Upper lobe of right lung (tissue), 1 donor: ENCODE measurements at regions not wholly inside any gene's neighbourhood (a gene's known extent, or its start where the extent isn't known, plus 50 kb on each side); places are given as distances from the start of the nearest gene placed in this dataset.

Source experiments
- ATAC-seq: fragments of 200-7000 bp; cut with Tn5 transposase; one replicate; pipeline ENCODE4 v1.9.1; 2020; ENCODE audit warnings: mild to moderate bottlenecking, moderate library complexity
- DNase-seq: peaks from one replicate; pipeline ENCODE4 v3.0.0-alpha.2; 2020
- H3K27ac ChIP-seq: fragments of 200-600 bp; one replicate; pipeline ENCODE4 v1.8.0; 2022
- H3K27me3 ChIP-seq: fragments of 200-600 bp; one replicate; pipeline ENCODE4 v1.8.0; 2022; ENCODE audit warnings: mild to moderate bottlenecking
- H3K36me3 ChIP-seq: fragments of 200-600 bp; one replicate; pipeline ENCODE4 v1.8.0; 2022
- H3K4me1 ChIP-seq: fragments of 200-600 bp; one replicate; pipeline ENCODE4 v1.8.0; 2022
- H3K4me3 ChIP-seq: fragments of 200-600 bp; one replicate; pipeline ENCODE4 v1.8.0; 2022; ENCODE audit warnings: mild to moderate bottlenecking
- H3K9me3 ChIP-seq: fragments of 200-600 bp; one replicate; pipeline ENCODE4 v1.8.0; 2022
- intact Hi-C: fragments of 100-400 bp; cut with DNase I; formaldehyde crosslinking; loops from one replicate; pipeline ENCODE4 v1.11.0; 2022
- TF ChIP-seq, protein P1 (sequence below): fragments of 200-600 bp; IDR thresholded peaks from one replicate; pipeline ENCODE4 v1.8.0; 2022; ENCODE audit warnings: antibody characterized with exemption
- donor health status: DM: no; HTN: yes; CAD: no; lungs with severe emphysema.

DNA sequence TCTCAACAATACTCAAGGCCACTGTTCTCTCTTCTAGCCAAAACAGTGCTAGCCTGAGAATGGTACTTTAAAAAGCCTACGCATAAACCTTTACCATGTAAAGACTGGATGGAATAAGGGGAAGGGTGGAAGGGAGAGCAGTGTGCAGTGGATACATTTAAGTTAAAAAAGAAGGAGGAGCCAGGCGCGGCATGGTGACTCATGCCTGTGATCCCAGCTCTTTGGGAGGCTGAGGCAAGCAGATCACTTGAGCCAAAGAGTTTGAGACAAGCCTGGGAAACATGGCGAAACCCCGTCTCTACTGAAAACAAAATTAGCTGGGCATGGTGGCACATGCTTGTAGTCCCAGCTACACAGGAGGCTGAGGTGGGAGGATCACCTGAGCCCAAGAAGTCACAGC lies 127.7 kb upstream of the KIF2A start:
- H3K4me1 ChIP-seq: no peaks in the 10 kb centered on the region
- no peaks in the 10 kb centered on the region for H3K9me3 ChIP-seq
- DNase-seq (no peak), ATAC-seq (no peak)
- intact Hi-C loops: no loop called here
- H3K27me3 ChIP-seq: no peaks in the 10 kb centered on the region
- no peak overlapping the region for H3K4me3 ChIP-seq
- TF ChIP-seq, protein P1, sequence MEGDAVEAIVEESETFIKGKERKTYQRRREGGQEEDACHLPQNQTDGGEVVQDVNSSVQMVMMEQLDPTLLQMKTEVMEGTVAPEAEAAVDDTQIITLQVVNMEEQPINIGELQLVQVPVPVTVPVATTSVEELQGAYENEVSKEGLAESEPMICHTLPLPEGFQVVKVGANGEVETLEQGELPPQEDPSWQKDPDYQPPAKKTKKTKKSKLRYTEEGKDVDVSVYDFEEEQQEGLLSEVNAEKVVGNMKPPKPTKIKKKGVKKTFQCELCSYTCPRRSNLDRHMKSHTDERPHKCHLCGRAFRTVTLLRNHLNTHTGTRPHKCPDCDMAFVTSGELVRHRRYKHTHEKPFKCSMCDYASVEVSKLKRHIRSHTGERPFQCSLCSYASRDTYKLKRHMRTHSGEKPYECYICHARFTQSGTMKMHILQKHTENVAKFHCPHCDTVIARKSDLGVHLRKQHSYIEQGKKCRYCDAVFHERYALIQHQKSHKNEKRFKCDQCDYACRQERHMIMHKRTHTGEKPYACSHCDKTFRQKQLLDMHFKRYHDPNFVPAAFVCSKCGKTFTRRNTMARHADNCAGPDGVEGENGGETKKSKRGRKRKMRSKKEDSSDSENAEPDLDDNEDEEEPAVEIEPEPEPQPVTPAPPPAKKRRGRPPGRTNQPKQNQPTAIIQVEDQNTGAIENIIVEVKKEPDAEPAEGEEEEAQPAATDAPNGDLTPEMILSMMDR: no peak
- H3K27ac ChIP-seq: no peak overlapping the region
- no peaks in the 10 kb centered on the region for H3K36me3 ChIP-seq

DNA sequence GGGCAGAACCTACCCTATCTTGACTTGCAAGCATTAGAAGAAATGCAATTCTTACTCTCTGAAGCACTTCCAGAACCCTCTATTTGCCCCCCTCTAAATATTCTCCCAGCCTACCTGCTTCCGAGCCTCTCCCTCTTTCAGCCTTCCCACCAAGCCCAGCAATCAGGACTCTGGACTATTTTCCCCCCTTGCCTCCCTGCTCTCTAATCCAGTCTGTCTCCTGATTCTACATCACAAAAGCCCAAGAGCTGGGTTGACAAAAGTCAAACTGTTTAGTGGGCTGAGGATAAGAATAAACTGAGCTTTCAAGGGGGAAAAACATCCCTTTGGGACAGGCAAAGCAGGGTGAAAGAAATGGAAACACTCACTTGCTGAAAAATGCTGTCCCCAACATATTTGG lies 123.2 kb upstream of the KIF2A start:
- DNase-seq: no peak
- no peak for ATAC-seq
- no peak overlapping the region for H3K4me3 ChIP-seq
- H3K27me3 ChIP-seq: no peaks in the 10 kb centered on the region
- H3K27ac ChIP-seq: no peak overlapping the region
- intact Hi-C loops: no loop called here
- H3K9me3 ChIP-seq: no peaks in the 10 kb centered on the region
- no peaks in the 10 kb centered on the region for H3K36me3 ChIP-seq
- H3K4me1 ChIP-seq: no peaks in the 10 kb centered on the region
- TF ChIP-seq, protein P1: no peak

DNA sequence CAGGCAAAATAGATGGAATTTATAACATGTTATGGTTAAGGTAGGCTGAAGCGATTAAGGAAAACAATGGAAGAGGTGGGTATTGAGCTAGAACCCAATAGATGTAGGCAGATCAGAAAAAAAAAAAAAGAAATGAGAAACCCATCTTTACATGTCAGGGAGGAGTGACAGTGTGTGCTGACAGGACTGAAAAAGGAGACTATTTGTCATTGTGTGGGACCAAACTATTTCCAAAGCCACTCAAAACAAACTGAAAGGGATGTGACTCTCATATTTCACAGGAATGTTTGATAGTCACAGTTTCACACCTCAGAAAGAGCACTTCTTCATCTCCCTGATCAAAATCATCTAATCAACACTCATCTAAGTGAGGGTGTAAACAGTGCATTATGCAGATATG lies 122.3 kb upstream of the KIF2A start:
- Histone ChIP-seq H3K27me3 (no peaks in the 10 kb centered on the region), H3K36me3 (no peaks in the 10 kb centered on the region), H3K4me1 (no peaks in the 10 kb centered on the region), H3K9me3 (no peaks in the 10 kb centered on the region), H3K27ac (no peak overlapping the region), H3K4me3 (no peak overlapping the region)
- DNase-seq: no peak
- TF ChIP-seq, protein P1: no peak
- intact Hi-C loops: no loop called here
- ATAC-seq: no peak

DNA sequence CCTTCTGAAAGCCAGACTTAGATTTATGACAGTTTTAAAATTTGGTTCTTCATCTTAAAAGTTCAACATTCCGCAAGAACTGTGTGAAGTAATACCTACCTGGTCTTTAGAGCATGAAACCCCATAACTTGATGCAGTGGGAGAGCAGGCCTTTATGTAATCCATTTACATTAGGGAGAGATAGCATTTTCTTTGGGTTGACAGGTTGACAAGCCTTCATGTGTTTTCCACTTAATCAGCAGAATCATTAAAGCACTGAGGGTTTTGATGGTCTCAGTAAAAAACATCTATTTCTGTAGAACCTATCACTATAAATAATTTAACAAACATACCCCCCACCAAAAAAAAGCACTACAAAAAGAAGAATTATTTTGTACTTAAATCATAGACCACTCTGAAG lies 121.6 kb upstream of the KIF2A start:
- intact Hi-C loops: no loop called here
- H3K27ac ChIP-seq: no peak overlapping the region
- no peak overlapping the region for H3K4me3 ChIP-seq
- H3K9me3 ChIP-seq: no peaks in the 10 kb centered on the region
- no peak for DNase-seq
- ATAC-seq: no peak
- no peaks in the 10 kb centered on the region for H3K27me3 ChIP-seq
- H3K4me1 ChIP-seq: no peaks in the 10 kb centered on the region
- H3K36me3 ChIP-seq: no peaks in the 10 kb centered on the region
- TF ChIP-seq, protein P1: no peak

DNA sequence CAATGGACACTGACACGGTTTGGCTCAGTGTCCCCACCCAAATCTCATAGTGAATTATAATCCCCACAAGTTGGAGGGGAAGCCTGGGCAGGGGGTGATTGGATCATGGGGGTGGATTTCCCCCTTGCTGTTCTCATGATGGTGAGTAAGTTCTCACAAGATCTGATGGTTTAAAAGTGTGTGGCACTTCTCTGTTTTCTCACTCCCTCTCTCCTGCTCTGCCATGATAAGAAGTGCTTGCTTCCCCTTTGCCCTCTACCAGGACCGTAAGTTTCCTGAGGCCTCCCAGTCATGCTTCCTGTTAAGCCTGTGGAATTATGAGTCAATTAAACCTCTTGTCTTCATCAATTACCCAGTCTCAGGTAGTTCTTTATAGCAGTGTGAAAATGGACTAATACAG lies 115.8 kb upstream of the KIF2A start:
- DNase-seq (no peak), ATAC-seq (no peak)
- intact Hi-C loops: no loop called here
- H3K9me3 ChIP-seq: no peaks in the 10 kb centered on the region
- no peaks in the 10 kb centered on the region for H3K4me1 ChIP-seq
- H3K27me3 ChIP-seq: no peaks in the 10 kb centered on the region
- H3K27ac ChIP-seq: no peak overlapping the region
- TF ChIP-seq, protein P1: no peak
- no peaks in the 10 kb centered on the region for H3K36me3 ChIP-seq
- no peak overlapping the region for H3K4me3 ChIP-seq

DNA sequence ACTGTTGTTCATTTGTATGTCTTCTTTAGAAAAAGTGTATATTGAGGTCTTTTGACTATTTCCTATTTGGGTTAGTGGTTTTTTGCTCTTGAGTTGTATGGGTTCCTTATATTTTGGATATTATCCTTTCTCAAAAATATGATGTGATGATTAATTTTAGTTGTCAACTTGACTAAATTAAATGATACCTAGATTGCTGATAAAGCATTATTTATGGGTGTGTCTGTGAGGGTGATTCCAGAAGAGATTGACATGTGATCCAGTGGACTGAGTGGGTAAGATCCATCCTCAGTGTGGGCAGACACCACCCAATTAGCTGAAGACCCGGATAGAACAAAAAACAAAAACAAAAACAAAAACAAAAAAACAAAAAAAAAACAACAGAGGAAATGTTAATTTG lies 115.1 kb upstream of the KIF2A start:
- intact Hi-C loops: no loop called here

More for the DNA sequence above, 115.1 kb upstream of the KIF2A start:
- Histone ChIP-seq H3K36me3 (no peaks in the 10 kb centered on the region), H3K9me3 (no peaks in the 10 kb centered on the region), H3K27me3 (no peaks in the 10 kb centered on the region), H3K4me1 (no peaks in the 10 kb centered on the region), H3K4me3 (no peak overlapping the region), H3K27ac (no peak overlapping the region)
- no peak for DNase-seq
- TF ChIP-seq, protein P1: no peak
- ATAC-seq: no peak
